WTC11 (cell line): ENCODE measurements at regions not wholly inside any gene's neighbourhood (a gene's known extent, or its start where the extent isn't known, plus 50 kb on each side); places are given as distances from the start of the nearest gene placed in this dataset.

Experiments used
- ATAC-seq: fragments of 200-7000 bp; cut with Tn5 transposase; 2 replicates; pipeline ENCODE4 v1.10.0; 2021; ENCODE audit warnings: mild to moderate bottlenecking, moderate library complexity
- CTCF ChIA-PET: fragments of 300-600 bp; sonication (Branson Sonifier 250); formaldehyde crosslinking; loops from one replicate; lab custom pipeline; 2021; ENCODE audit warnings: antibody characterized with exemption; lab: Charles Lee
- POLR2A ChIA-PET: fragments of 350-600 bp; sonication (Branson Sonifier 250); formaldehyde crosslinking; loops from one replicate; lab custom pipeline; 2021; ENCODE audit warnings: antibody characterized with exemption; lab: Charles Lee
- DNase-seq: peaks from one replicate; pipeline ENCODE4 v3.0.0; 2021; ENCODE audit warnings: low spot score
- H3K27ac Mint-ChIP-seq: 2 replicates; pipeline ENCODE4 v1.8.0; 2021; ENCODE audit warnings: mixed read lengths
- H3K27me3 Mint-ChIP-seq: 2 replicates; pipeline ENCODE4 v1.8.0; 2021; ENCODE audit warnings: low read depth, mild to moderate bottlenecking, moderate library complexity, mixed read lengths
- H3K36me3 Mint-ChIP-seq: 2 replicates; pipeline ENCODE4 v1.8.0; 2021; ENCODE audit warnings: mixed read lengths
- H3K4me1 Mint-ChIP-seq: 2 replicates; pipeline ENCODE4 v1.8.0; 2022; ENCODE audit warnings: mixed read lengths
- H3K4me3 Mint-ChIP-seq: 2 replicates; pipeline ENCODE4 v1.8.0; 2021; ENCODE audit warnings: mild to moderate bottlenecking, moderate library complexity, mixed read lengths
- H3K9me3 Mint-ChIP-seq: 2 replicates; pipeline ENCODE4 v1.8.0; 2021; ENCODE audit warnings: mixed read lengths
- AFF4 ChIP-seq: sonication (generic); formaldehyde crosslinking; IDR thresholded peaks from 2 replicates; pipeline ENCODE4 v1.8.1; 2023; ENCODE audit warnings: mild to moderate bottlenecking, missing genetic modification reagents, borderline replicate concordance
- ARID4B ChIP-seq: sonication (generic); formaldehyde crosslinking; IDR thresholded peaks from 2 replicates; pipeline ENCODE4 v1.8.0; 2023; ENCODE audit warnings: missing genetic modification reagents, mild to moderate bottlenecking, borderline replicate concordance
- E2F1 ChIP-seq: sonication (generic); formaldehyde crosslinking; IDR thresholded peaks from 2 replicates; pipeline ENCODE4 v1.8.0; 2022; ENCODE audit warnings: mild to moderate bottlenecking, missing genetic modification reagents
- E2F5 ChIP-seq: sonication (generic); formaldehyde crosslinking; IDR thresholded peaks from 2 replicates; pipeline ENCODE4 v1.8.1; 2022; ENCODE audit warnings: mild to moderate bottlenecking, moderate library complexity, missing genetic modification reagents
- GABPB1 ChIP-seq: sonication (generic); formaldehyde crosslinking; IDR thresholded peaks from 2 replicates; pipeline ENCODE4 v1.8.1; 2023; ENCODE audit warnings: mild to moderate bottlenecking, missing genetic modification reagents
- HMGA2 ChIP-seq: fragments of 250-450 bp; sonication (Bioruptor Pico); IDR thresholded peaks from 2 replicates; pipeline ENCODE4 v1.4.0; 2021; ENCODE audit warnings: mild to moderate bottlenecking, moderate library complexity
- NFATC4 ChIP-seq: fragments of 250-450 bp; sonication (Bioruptor Pico); IDR thresholded peaks from 2 replicates; pipeline ENCODE4 v1.9.0; 2021; ENCODE audit warnings: mild to moderate bottlenecking
- TEAD1 ChIP-seq: sonication (generic); formaldehyde crosslinking; IDR thresholded peaks from 2 replicates; pipeline ENCODE4 v1.8.0; 2022; ENCODE audit warnings: mild to moderate bottlenecking, missing genetic modification reagents
- USF2 ChIP-seq: sonication (generic); formaldehyde crosslinking; IDR thresholded peaks from 2 replicates; pipeline ENCODE4 v1.8.1; 2023; ENCODE audit warnings: mild to moderate bottlenecking, missing genetic modification reagents, moderate library complexity
- ZNF232 ChIP-seq: sonication (generic); formaldehyde crosslinking; IDR thresholded peaks from 2 replicates; pipeline ENCODE4 v1.8.0; 2022; ENCODE audit warnings: mild to moderate bottlenecking, missing genetic modification reagents
- ZNF263 ChIP-seq: sonication (generic); formaldehyde crosslinking; IDR thresholded peaks from 2 replicates; pipeline ENCODE4 v1.8.1; 2022; ENCODE audit warnings: low read depth, mild to moderate bottlenecking, moderate library complexity, missing genetic modification reagents
- ZNF512 ChIP-seq: sonication (generic); formaldehyde crosslinking; IDR thresholded peaks from 2 replicates; pipeline ENCODE4 v1.8.1; 2022; ENCODE audit warnings: missing genetic modification reagents, borderline replicate concordance
- TF ChIP-seq, protein P1 (sequence below): fragments of 250-450 bp; sonication (Bioruptor Pico); conservative IDR thresholded peaks from 2 replicates; pipeline ENCODE4 v1.9.0; 2021; ENCODE audit warnings: mild to moderate bottlenecking
- TF ChIP-seq, protein P2 (sequence below): fragments of 250-450 bp; sonication (Bioruptor Pico); IDR thresholded peaks from 2 replicates; pipeline ENCODE4 v1.9.0; 2021; ENCODE audit warnings: mild to moderate bottlenecking
- TF ChIP-seq, protein P3 (sequence below): fragments of 250-450 bp; sonication (Bioruptor Pico); IDR thresholded peaks from 2 replicates; pipeline ENCODE4 v1.9.0; 2021; ENCODE audit warnings: mild to moderate bottlenecking

- ChIA-PET POLR2A (no interaction called here), CTCF (no interaction called here)
- DNase-seq: no peak
- H3K9me3 Mint-ChIP-seq: peaks cover 34% of the 10 kb centered on the region
- peaks cover 24% of the 10 kb centered on the region for H3K36me3 Mint-ChIP-seq
- no peaks in the 10 kb centered on the region for H3K27me3 Mint-ChIP-seq
- no peaks in the 10 kb centered on the region for H3K4me1 Mint-ChIP-seq
- no peak overlapping the region for H3K27ac Mint-ChIP-seq
- TF ChIP-seq, protein P1, sequence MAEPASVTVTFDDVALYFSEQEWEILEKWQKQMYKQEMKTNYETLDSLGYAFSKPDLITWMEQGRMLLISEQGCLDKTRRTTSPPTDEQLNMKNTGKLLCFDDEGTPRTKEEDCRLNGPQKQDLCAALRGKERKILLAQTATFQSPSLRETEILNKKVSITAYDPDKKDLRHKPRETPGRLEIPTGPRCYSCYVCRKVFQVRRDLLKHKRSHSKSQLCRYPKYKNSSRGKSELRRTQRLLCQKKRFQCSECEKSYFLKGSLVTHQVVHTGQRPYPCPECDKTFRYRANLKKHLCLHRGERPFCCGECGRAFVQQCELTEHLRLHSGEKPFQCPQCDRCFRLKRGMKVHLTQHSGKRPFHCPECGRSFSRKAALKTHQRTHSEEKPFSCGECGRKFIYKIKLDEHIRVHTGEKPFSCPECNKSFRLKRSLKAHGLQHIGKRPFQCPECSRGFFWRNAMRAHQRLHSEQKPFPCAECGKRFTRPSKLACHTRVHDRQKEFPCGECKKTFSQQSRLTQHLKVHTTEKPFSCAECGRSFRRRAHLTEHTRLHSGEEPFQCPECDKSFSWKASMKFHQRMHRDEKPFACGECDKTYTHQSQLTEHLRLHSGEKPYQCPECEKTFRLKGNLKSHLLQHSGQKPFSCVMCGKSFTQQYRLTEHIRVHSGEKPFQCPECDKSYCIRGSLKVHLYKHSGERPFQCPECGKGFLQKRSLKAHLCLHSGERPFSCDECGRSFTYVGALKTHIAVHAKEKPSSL (CRISPR knock-in tag): no peak
- TF ChIP-seq ZNF263 (no peak), ZNF232 (CRISPR knock-in tag) (no peak), E2F5 (CRISPR knock-in tag) (no peak), USF2 (CRISPR knock-in tag) (no peak), AFF4 (CRISPR knock-in tag) (no peak), HMGA2 (CRISPR knock-in tag) (no peak), ZNF512 (CRISPR knock-in tag) (no peak), ARID4B (CRISPR knock-in tag) (no peak), TEAD1 (CRISPR knock-in tag) (no peak), NFATC4 (no peak), GABPB1 (CRISPR knock-in tag) (no peak), E2F1 (CRISPR knock-in tag) (no peak)
- TF ChIP-seq, protein P2, sequence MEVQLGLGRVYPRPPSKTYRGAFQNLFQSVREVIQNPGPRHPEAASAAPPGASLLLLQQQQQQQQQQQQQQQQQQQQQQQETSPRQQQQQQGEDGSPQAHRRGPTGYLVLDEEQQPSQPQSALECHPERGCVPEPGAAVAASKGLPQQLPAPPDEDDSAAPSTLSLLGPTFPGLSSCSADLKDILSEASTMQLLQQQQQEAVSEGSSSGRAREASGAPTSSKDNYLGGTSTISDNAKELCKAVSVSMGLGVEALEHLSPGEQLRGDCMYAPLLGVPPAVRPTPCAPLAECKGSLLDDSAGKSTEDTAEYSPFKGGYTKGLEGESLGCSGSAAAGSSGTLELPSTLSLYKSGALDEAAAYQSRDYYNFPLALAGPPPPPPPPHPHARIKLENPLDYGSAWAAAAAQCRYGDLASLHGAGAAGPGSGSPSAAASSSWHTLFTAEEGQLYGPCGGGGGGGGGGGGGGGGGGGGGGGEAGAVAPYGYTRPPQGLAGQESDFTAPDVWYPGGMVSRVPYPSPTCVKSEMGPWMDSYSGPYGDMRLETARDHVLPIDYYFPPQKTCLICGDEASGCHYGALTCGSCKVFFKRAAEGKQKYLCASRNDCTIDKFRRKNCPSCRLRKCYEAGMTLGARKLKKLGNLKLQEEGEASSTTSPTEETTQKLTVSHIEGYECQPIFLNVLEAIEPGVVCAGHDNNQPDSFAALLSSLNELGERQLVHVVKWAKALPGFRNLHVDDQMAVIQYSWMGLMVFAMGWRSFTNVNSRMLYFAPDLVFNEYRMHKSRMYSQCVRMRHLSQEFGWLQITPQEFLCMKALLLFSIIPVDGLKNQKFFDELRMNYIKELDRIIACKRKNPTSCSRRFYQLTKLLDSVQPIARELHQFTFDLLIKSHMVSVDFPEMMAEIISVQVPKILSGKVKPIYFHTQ (CRISPR knock-in tag): no peak
- TF ChIP-seq, protein P3, sequence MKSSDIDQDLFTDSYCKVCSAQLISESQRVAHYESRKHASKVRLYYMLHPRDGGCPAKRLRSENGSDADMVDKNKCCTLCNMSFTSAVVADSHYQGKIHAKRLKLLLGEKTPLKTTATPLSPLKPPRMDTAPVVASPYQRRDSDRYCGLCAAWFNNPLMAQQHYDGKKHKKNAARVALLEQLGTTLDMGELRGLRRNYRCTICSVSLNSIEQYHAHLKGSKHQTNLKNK: no peak
- H3K4me3 Mint-ChIP-seq: no peak overlapping the region
- ATAC-seq: no peak
Measured at GRCh38 chr4:19260346-19260745, 991.4 kb upstream of the SLIT2 start.
